ENCODE measurements at regions not wholly inside any gene's neighbourhood (a gene's known extent, or its start where the extent isn't known, plus 50 kb on each side); places are given as distances from the start of the nearest gene placed in this dataset.

GRCh38 chr2:142791335-142791734, 86.1 kb upstream of the KYNU start:
- DNase-seq (no peak), ATAC-seq (ENCODE audit: low read depth) (no peak)
- H3K4me3 Mint-ChIP-seq, result no peak overlapping the region
- POLR2A ChIA-PET, result no interaction called here
- no peaks in the 10 kb centered on the region for H3K4me1 Mint-ChIP-seq
- no peaks in the 10 kb centered on the region for H3K27me3 Mint-ChIP-seq
- H3K36me3 Mint-ChIP-seq, result no peaks in the 10 kb centered on the region
- no peaks in the 10 kb centered on the region for H3K9me3 Mint-ChIP-seq
- H3K27ac Mint-ChIP-seq, result no peak overlapping the region

- H3K27ac Mint-ChIP-seq, result no peak overlapping the region
- no peak overlapping the region for H3K4me3 Mint-ChIP-seq
- no peaks in the 10 kb centered on the region for H3K9me3 Mint-ChIP-seq
- H3K27me3 Mint-ChIP-seq, result no peaks in the 10 kb centered on the region
- POLR2A ChIA-PET, result no interaction called here
- ATAC-seq (ENCODE audit: low read depth) (no peak), DNase-seq (no peak)
- no peaks in the 10 kb centered on the region for H3K36me3 Mint-ChIP-seq
- no peaks in the 10 kb centered on the region for H3K4me1 Mint-ChIP-seq
Measured at GRCh38 chr2:142786918-142787702, 90.4 kb upstream of the KYNU start.

DNA sequence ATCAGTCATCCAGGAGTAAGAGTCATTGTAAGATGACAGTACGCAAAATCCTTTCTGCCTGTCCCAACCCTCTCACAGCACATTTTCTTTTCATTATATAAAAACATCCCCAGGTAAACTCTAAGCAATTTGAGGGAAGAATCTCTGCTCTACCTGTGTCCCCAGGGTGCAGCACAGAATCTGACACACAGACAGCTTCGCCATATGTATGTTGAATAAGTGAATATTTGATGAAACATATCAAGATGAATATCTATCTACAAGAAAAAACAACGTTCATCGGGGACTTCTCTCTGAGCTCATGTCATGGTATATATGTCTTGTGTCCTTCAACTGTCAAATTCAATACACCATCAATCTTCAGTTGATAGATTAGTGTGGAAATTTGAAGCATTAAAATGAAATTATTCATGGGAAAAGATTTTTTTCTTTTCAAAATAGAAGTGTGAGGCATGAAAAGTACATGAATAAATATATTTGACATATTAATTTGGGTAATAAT, 94.5 kb upstream of the KYNU start:
- DNase-seq, result no peak

GRCh38 chr2:142781146-142781545, 96.3 kb upstream of the KYNU start:
- Mint-ChIP-seq H3K4me3 (no peak overlapping the region), H3K4me1 (no peaks in the 10 kb centered on the region), H3K27me3 (no peaks in the 10 kb centered on the region), H3K36me3 (no peaks in the 10 kb centered on the region), H3K27ac (no peak overlapping the region), H3K9me3 (no peaks in the 10 kb centered on the region)
- ATAC-seq (ENCODE audit: low read depth), result no peak
- POLR2A ChIA-PET, result no interaction called here
- DNase-seq, result no peak

More for the DNA sequence above, 94.5 kb upstream of the KYNU start:
- Mint-ChIP-seq H3K36me3 (no peaks in the 10 kb centered on the region), H3K4me3 (no peak overlapping the region), H3K27me3 (no peaks in the 10 kb centered on the region), H3K4me1 (no peaks in the 10 kb centered on the region), H3K9me3 (no peaks in the 10 kb centered on the region), H3K27ac (no peak overlapping the region)
- ATAC-seq (ENCODE audit: low read depth), result no peak
- POLR2A ChIA-PET, result no interaction called here

DNA sequence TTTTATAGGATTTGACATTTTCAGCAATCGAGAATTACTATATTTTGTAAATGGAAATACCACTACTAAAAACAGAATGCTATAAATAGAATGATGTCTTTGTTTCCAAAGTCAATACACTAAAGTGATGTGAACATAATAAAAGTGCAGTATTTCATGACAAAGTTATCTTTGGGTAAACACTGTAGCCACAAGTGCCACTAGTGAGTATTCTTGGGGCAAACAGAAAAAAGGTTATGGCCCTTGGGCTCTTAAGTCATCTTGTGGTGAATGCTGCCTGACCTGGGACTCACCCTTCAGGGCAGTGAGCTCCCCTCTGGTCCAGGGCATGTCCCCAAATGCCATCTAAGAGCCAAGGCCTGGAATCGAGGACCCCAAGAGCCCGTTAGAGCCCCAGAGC, 99.2 kb upstream of the KYNU start:
- POLR2A ChIA-PET, result no interaction called here
- Mint-ChIP-seq H3K36me3 (no peaks in the 10 kb centered on the region), H3K4me3 (no peak overlapping the region), H3K4me1 (no peaks in the 10 kb centered on the region), H3K27ac (no peak overlapping the region), H3K27me3 (no peaks in the 10 kb centered on the region), H3K9me3 (no peaks in the 10 kb centered on the region)
- no peak for ATAC-seq (ENCODE audit: low read depth)
- no peak for DNase-seq

DNA sequence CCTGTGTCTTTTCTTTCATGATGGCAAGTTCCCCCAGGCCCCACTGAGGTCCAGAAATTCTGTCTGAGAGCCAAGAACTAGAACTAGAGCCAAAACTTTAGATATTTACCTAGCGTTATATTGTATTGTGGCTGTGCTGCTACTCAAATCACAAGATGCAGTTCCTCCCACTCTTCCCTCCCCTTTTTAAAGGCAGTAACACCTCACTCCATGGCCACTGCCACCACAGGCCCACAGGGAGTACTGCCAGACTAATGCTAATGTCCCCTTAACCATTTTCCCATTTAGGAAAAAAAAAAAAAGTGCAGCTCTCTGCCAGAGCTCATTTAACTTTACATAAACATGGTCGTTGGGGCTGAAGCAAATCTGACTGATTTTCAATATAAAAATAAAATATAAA, 99.7 kb upstream of the KYNU start:
- Mint-ChIP-seq H3K27ac (no peak overlapping the region), H3K36me3 (no peaks in the 10 kb centered on the region), H3K4me1 (no peaks in the 10 kb centered on the region), H3K9me3 (no peaks in the 10 kb centered on the region), H3K4me3 (no peak overlapping the region), H3K27me3 (no peaks in the 10 kb centered on the region)
- ATAC-seq (ENCODE audit: low read depth) (no peak), DNase-seq (no peak)
- POLR2A ChIA-PET, result no interaction called here

DNA sequence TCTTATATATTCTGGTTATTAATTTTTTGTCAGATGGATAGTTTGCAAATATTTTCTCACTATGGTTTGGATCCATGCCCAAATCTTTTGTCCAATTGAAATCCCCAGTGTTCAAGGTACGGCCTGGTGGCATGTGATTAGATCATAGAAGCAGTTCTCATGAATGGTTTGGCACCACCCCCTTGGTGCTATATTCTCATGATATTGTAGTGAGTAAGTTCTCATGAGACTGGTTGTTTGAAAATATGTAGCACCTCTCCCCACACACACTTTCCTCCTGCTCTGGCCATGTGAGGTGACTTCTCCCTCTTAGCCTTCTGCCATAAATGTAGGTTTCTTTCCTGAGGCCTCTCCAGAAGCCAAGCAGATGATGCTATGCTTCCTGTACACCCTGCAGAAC, 107.7 kb upstream of the KYNU start:
- Mint-ChIP-seq H3K4me1 (no peaks in the 10 kb centered on the region), H3K27me3 (no peaks in the 10 kb centered on the region), H3K4me3 (no peak overlapping the region), H3K36me3 (no peaks in the 10 kb centered on the region), H3K27ac (no peak overlapping the region), H3K9me3 (peaks cover 7% of the 10 kb centered on the region)
- POLR2A ChIA-PET, result no interaction called here
- ATAC-seq (ENCODE audit: low read depth), result no peak
- DNase-seq, result no peak

- Mint-ChIP-seq H3K27ac (no peak overlapping the region), H3K4me3 (no peak overlapping the region), H3K9me3 (peaks cover 7% of the 10 kb centered on the region), H3K4me1 (no peaks in the 10 kb centered on the region), H3K36me3 (no peaks in the 10 kb centered on the region), H3K27me3 (no peaks in the 10 kb centered on the region)
- no peak for DNase-seq
- POLR2A ChIA-PET, result no interaction called here
- ATAC-seq (ENCODE audit: low read depth), result no peak
Measured at GRCh38 chr2:142767847-142768246, 109.6 kb upstream of the KYNU start.

- no peaks in the 10 kb centered on the region for H3K4me1 Mint-ChIP-seq
- ATAC-seq (ENCODE audit: low read depth), result no peak
- H3K9me3 Mint-ChIP-seq, result peaks cover 2% of the 10 kb centered on the region
- POLR2A ChIA-PET, result no interaction called here
- no peak overlapping the region for H3K4me3 Mint-ChIP-seq
- no peaks in the 10 kb centered on the region for H3K36me3 Mint-ChIP-seq
- H3K27ac Mint-ChIP-seq, result no peak overlapping the region
- no peak for DNase-seq
- H3K27me3 Mint-ChIP-seq, result no peaks in the 10 kb centered on the region
Measured at GRCh38 chr2:142758973-142759372, 118.5 kb upstream of the KYNU start.

GRCh38 chr2:142757111-142757510, 120.4 kb upstream of the KYNU start:
- Mint-ChIP-seq H3K9me3 (peaks cover 2% of the 10 kb centered on the region), H3K36me3 (no peaks in the 10 kb centered on the region), H3K4me1 (no peaks in the 10 kb centered on the region), H3K27me3 (no peaks in the 10 kb centered on the region), H3K4me3 (no peak overlapping the region), H3K27ac (no peak overlapping the region)
- DNase-seq (no peak), ATAC-seq (ENCODE audit: low read depth) (no peak)
- POLR2A ChIA-PET, result no interaction called here

- Mint-ChIP-seq H3K9me3 (peaks cover 2% of the 10 kb centered on the region), H3K27me3 (no peaks in the 10 kb centered on the region), H3K4me3 (no peak overlapping the region), H3K27ac (no peak overlapping the region), H3K4me1 (no peaks in the 10 kb centered on the region), H3K36me3 (no peaks in the 10 kb centered on the region)
- DNase-seq, result no peak
- POLR2A ChIA-PET, result no interaction called here
- no peak for ATAC-seq (ENCODE audit: low read depth)
Measured at GRCh38 chr2:142756430-142756829, 121.0 kb upstream of the KYNU start.

GRCh38 chr2:142755191-142755590, 122.3 kb upstream of the KYNU start:
- Mint-ChIP-seq H3K36me3 (no peaks in the 10 kb centered on the region), H3K4me1 (no peaks in the 10 kb centered on the region), H3K27me3 (no peaks in the 10 kb centered on the region), H3K9me3 (peaks cover 2% of the 10 kb centered on the region), H3K27ac (no peak overlapping the region), H3K4me3 (no peak overlapping the region)
- DNase-seq (no peak), ATAC-seq (ENCODE audit: low read depth) (no peak)
- POLR2A ChIA-PET, result no interaction called here

- Mint-ChIP-seq H3K36me3 (no peaks in the 10 kb centered on the region), H3K27me3 (no peaks in the 10 kb centered on the region), H3K27ac (no peak overlapping the region), H3K9me3 (peaks cover 2% of the 10 kb centered on the region), H3K4me3 (no peak overlapping the region), H3K4me1 (no peaks in the 10 kb centered on the region)
- ATAC-seq (ENCODE audit: low read depth) (no peak), DNase-seq (no peak)
- POLR2A ChIA-PET, result no interaction called here
Measured at GRCh38 chr2:142754182-142754581, 123.3 kb upstream of the KYNU start.

GRCh38 chr2:142750858-142751257, 126.6 kb upstream of the KYNU start:
- no peak overlapping the region for H3K4me3 Mint-ChIP-seq
- H3K27ac Mint-ChIP-seq, result no peak overlapping the region
- no peak for ATAC-seq (ENCODE audit: low read depth)
- H3K9me3 Mint-ChIP-seq, result peaks cover 1% of the 10 kb centered on the region
- H3K27me3 Mint-ChIP-seq, result no peaks in the 10 kb centered on the region
- no peaks in the 10 kb centered on the region for H3K4me1 Mint-ChIP-seq
- no peaks in the 10 kb centered on the region for H3K36me3 Mint-ChIP-seq
- POLR2A ChIA-PET, result no interaction called here
- no peak for DNase-seq

Measured in activated naive CD8-positive, alpha-beta T cell treated with anti-CD3 and anti-CD28 coated beads, Interleukin-2, amount 10 ng/mL, durations not matched to agents 7 days and 5 days (primary cell).